Epithelial cell of proximal tubule (primary cell): ENCODE measurements at regions not wholly inside any gene's neighbourhood (a gene's known extent, or its start where the extent isn't known, plus 50 kb on each side); places are given as distances from the start of the nearest gene placed in this dataset.
"Not testable (repeated sequence)": the region's sequence is repeated elsewhere in the genome, so short reads cannot be mapped to it uniquely, and the experiment has no call there.

Source experiments
- DNase-seq: peaks from one replicate; pipeline ENCODE4 v3.0.0-alpha.2; 2011; ENCODE audit warnings: low read depth
- H3K4me3 ChIP-seq: 2 replicates; pipeline ENCODE4 v1.5.1; 2011; ENCODE audit warnings: low read depth, mild to moderate bottlenecking, low read length
- CTCF ChIP-seq: conservative IDR thresholded peaks from 2 replicates; pipeline ENCODE4 v1.5.1; 2012; ENCODE audit warnings: low read depth, mild to moderate bottlenecking, low read length

- DNase-seq, result no peak
- TF ChIP-seq CTCF, result no peak
Observed at GRCh38 chr10:100664316-100665149, 80.8 kb upstream of the PAX2 start.

GRCh38 chr10:100666634-100667033 lies 78.7 kb upstream of the PAX2 start:
- not testable (repeated sequence) for DNase-seq, H3K4me3 ChIP-seq

More at GRCh38 chr10:100664316-100665149, 80.8 kb upstream of the PAX2 start:
- no peak overlapping the region for H3K4me3 ChIP-seq

- no peak overlapping the region for H3K4me3 ChIP-seq
- no peak for TF ChIP-seq CTCF
Observed at GRCh38 chr10:100669616-100670015, 75.8 kb upstream of the PAX2 start.

GRCh38 chr10:100670368-100670767 lies 75.0 kb upstream of the PAX2 start:
- no peak for DNase-seq
- no peak overlapping the region for H3K4me3 ChIP-seq
- no peak for TF ChIP-seq CTCF

More at GRCh38 chr10:100669616-100670015, 75.8 kb upstream of the PAX2 start:
- no peak for DNase-seq

- DNase-seq, result no peak
- H3K4me3 ChIP-seq, result peak overlapping the region; percentile 13
- peak; percentile 62 for TF ChIP-seq CTCF
Observed at GRCh38 chr10:100670828-100671479, 74.4 kb upstream of the PAX2 start.

- TF ChIP-seq CTCF, result no peak
- no peak for DNase-seq
- H3K4me3 ChIP-seq, result no peak overlapping the region
Observed at GRCh38 chr10:100672199-100672598, 73.2 kb upstream of the PAX2 start.

GRCh38 chr10:100677290-100677945 lies 68.0 kb upstream of the PAX2 start:
- H3K4me3 ChIP-seq, result no peak overlapping the region
- DNase-seq, result no peak

More at GRCh38 chr10:100677290-100677945, 68.0 kb upstream of the PAX2 start:
- no peak for TF ChIP-seq CTCF
